ENCODE measurements at regions not wholly inside any gene's neighbourhood (a gene's known extent, or its start where the extent isn't known, plus 50 kb on each side); places are given as distances from the start of the nearest gene placed in this dataset.
"Not testable (repeated sequence)": the region's sequence is repeated elsewhere in the genome, so short reads cannot be mapped to it uniquely, and the experiment has no call there.

- in situ Hi-C loops (cut with HindIII; ENCODE audit: low pct_unique_long_range_greater_than_20kb, low sequenced_read_pairs), result not testable (repeated sequence)
Measured at GRCh38 chr1:214095896-214096295, 108.1 kb downstream of the PROX1 start.

GRCh38 chr1:214101246-214101645 is 113.5 kb downstream of the PROX1 start:
- DNase-seq (ENCODE audit: low read depth), result no peak
- in situ Hi-C loops (cut with HindIII; ENCODE audit: low pct_unique_long_range_greater_than_20kb, low sequenced_read_pairs), result no loop called here

More at GRCh38 chr1:214095896-214096295, 108.1 kb downstream of the PROX1 start:
- DNase-seq (ENCODE audit: low read depth), result not testable (repeated sequence)

GRCh38 chr1:214101828-214102227 is 114.1 kb downstream of the PROX1 start:
- in situ Hi-C loops (cut with HindIII; ENCODE audit: low pct_unique_long_range_greater_than_20kb, low sequenced_read_pairs), result no loop called here
- no peak for DNase-seq (ENCODE audit: low read depth)

GRCh38 chr1:214102907-214103306 is 115.1 kb downstream of the PROX1 start:
- DNase-seq (ENCODE audit: low read depth), result peak; percentile 33
- in situ Hi-C loops (cut with HindIII; ENCODE audit: low pct_unique_long_range_greater_than_20kb, low sequenced_read_pairs), result no loop called here

DNA sequence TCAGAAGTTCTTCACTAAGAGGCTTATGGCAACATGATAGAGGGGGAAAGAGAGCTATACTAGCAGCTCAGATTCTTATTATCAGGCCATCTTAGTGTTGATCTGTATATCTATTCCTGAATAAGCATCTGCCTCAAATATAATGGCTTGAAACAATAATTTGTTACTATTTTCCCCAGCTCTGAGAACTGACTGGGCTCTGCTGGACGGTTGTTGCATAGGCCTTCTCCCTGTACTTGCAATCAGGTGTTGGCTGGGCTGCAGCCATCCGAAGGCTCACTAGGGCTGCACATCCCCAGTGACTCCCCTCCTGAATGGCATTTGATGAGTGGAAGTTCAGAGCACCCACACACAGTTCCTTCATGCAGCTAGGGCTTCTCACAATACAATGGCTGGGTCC is 116.0 kb downstream of the PROX1 start:
- no peak for DNase-seq (ENCODE audit: low read depth)
- in situ Hi-C loops (cut with HindIII; ENCODE audit: low pct_unique_long_range_greater_than_20kb, low sequenced_read_pairs), result no loop called here

- DNase-seq (ENCODE audit: low read depth), result no peak
- in situ Hi-C loops (cut with HindIII; ENCODE audit: low pct_unique_long_range_greater_than_20kb, low sequenced_read_pairs), result no loop called here
Measured at GRCh38 chr1:214106375-214106774, 118.6 kb downstream of the PROX1 start.

- in situ Hi-C loops (cut with HindIII; ENCODE audit: low pct_unique_long_range_greater_than_20kb, low sequenced_read_pairs), result no loop called here
- DNase-seq (ENCODE audit: low read depth), result no peak
Measured at GRCh38 chr1:214107322-214108096, 119.7 kb downstream of the PROX1 start.

DNA sequence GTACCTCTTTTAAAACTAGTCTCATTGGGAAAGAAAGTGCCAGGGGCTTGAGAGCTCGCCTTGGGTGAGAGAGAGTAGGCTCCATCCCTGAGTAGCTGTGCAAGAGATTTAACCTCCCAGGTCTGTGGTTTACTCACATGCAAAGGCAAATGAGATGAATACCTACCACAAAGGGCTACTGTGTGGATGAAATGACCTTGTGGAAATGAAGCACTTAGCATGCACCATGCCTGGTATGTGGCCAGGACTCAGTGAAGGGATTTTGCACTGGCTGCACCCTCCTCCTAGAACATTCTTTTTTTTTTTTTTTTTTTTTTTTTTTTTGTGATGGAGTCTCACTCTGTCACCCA is 120.3 kb downstream of the PROX1 start:
- no peak for DNase-seq (ENCODE audit: low read depth)
- in situ Hi-C loops (cut with HindIII; ENCODE audit: low pct_unique_long_range_greater_than_20kb, low sequenced_read_pairs), result no loop called here

- no peak for DNase-seq (ENCODE audit: low read depth)
- in situ Hi-C loops (cut with HindIII; ENCODE audit: low pct_unique_long_range_greater_than_20kb, low sequenced_read_pairs), result no loop called here
Measured at GRCh38 chr1:214111796-214112195, 124.0 kb downstream of the PROX1 start.

GRCh38 chr1:214116258-214116657 is 128.5 kb downstream of the PROX1 start:
- in situ Hi-C loops (cut with HindIII; ENCODE audit: low pct_unique_long_range_greater_than_20kb, low sequenced_read_pairs), result no loop called here
- DNase-seq (ENCODE audit: low read depth), result no peak

DNA sequence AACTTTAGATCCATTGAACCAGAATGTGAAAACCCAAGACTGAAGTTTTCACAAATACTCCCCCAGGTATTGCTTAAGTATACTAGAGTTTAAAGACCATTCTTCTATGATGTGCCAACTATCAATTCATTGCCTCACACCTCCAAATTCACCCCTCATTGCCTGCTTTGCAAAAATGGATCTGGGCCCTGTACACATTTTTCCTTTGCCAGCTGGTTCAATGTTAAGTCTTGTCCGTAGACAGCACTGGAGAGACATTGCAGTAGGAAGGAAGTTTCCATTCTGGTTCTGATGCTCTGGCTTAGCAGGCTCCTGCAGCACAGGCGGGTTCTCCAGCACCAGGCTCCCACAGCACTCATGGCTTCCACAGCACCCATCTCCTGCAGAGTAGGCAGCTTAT is 130.0 kb downstream of the PROX1 start:
- no peak for DNase-seq (ENCODE audit: low read depth)
- in situ Hi-C loops (cut with HindIII; ENCODE audit: low pct_unique_long_range_greater_than_20kb, low sequenced_read_pairs), result no loop called here

- in situ Hi-C loops (cut with HindIII; ENCODE audit: low pct_unique_long_range_greater_than_20kb, low sequenced_read_pairs), result no loop called here
- no peak for DNase-seq (ENCODE audit: low read depth)
Measured at GRCh38 chr1:214120191-214120590, 132.4 kb downstream of the PROX1 start.

DNA sequence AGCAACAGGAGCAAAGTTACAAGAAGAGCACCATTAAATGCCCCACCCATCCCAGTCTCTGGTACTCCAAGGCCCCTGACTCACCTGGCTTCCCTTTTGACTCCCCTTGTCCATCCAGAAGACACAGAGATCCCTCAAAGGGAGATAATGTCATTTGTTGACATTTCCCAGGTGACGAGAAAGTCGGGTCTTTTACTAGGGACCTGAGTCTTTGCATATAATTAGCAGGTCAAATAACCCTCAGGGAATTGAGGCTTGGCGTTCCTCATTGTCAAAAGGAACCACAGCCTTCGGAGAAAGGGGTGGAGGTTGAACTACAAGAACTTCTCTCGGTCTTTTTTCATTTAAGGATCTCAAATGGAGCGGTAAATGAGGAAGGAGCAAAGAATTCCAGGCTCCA is 133.2 kb downstream of the PROX1 start:
- in situ Hi-C loops (cut with HindIII; ENCODE audit: low pct_unique_long_range_greater_than_20kb, low sequenced_read_pairs), result no loop called here
- no peak for DNase-seq (ENCODE audit: low read depth)

DNA sequence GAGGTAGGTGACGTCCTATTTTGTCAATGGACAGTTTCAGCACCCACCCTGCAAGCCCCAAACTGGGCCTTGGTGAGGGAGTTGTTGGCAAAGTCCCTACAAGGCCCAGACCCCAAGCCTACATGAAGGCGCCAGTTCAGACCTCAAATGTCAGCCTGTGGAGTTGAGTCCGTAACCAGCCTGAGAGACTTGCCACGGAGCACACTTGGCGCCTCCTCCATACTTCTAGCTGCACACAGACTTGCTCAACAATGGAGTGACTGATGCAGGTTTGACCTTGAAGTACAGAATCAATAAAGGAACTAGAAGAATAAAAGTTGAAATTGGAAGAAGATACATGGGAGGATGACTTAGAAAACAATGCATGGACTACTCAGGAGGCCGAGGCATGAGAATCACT is 134.3 kb downstream of the PROX1 start:
- no peak for DNase-seq (ENCODE audit: low read depth)
- in situ Hi-C loops (cut with HindIII; ENCODE audit: low pct_unique_long_range_greater_than_20kb, low sequenced_read_pairs), result no loop called here

GRCh38 chr1:214123061-214123784 is 135.4 kb downstream of the PROX1 start:
- in situ Hi-C loops (cut with HindIII; ENCODE audit: low pct_unique_long_range_greater_than_20kb, low sequenced_read_pairs), result no loop called here

DNA sequence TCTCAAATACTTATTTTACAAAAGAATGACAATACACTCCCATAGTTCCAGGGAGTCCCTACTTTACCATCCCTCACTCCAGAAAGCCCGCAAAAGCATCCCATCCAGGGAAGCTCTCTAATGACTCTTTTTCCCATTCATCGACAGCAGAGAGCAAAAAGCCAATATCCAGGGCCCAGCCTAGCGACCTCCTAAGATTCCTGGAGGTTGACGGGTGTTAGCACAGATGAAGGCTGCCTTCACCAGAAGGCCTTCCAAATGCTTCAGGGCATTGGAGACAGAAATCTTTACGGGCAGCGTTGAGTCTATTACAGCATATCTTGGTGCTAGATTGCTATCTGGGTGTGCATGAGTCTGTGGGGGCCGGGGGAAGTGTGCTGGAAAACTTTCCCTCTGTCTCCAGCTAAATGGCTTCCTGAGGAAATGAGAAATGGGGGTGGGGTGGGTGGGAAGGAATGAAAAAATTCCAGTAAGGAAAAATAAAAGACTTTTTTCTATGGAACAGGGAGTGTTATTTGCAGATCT is 136.6 kb downstream of the PROX1 start:
- in situ Hi-C loops (cut with HindIII; ENCODE audit: low pct_unique_long_range_greater_than_20kb, low sequenced_read_pairs), result no loop called here

More at GRCh38 chr1:214123061-214123784, 135.4 kb downstream of the PROX1 start:
- peak; percentile 60 for DNase-seq (ENCODE audit: low read depth)

GRCh38 chr1:214124915-214125314 is 137.1 kb downstream of the PROX1 start:
- in situ Hi-C loops (cut with HindIII; ENCODE audit: low pct_unique_long_range_greater_than_20kb, low sequenced_read_pairs), result no loop called here
- DNase-seq (ENCODE audit: low read depth), result no peak

More for the DNA sequence above, 136.6 kb downstream of the PROX1 start:
- no peak for DNase-seq (ENCODE audit: low read depth)

- in situ Hi-C loops (cut with HindIII; ENCODE audit: low pct_unique_long_range_greater_than_20kb, low sequenced_read_pairs), result no loop called here
- no peak for DNase-seq (ENCODE audit: low read depth)
Measured at GRCh38 chr1:214125819-214126218, 138.0 kb downstream of the PROX1 start.

GRCh38 chr1:214126697-214127146 is 138.9 kb downstream of the PROX1 start:
- DNase-seq (ENCODE audit: low read depth), result no peak
- in situ Hi-C loops (cut with HindIII; ENCODE audit: low pct_unique_long_range_greater_than_20kb, low sequenced_read_pairs), result no loop called here
